Mammary epithelial cell (primary cell): ENCODE measurements at regions not wholly inside any gene's neighbourhood (a gene's known extent, or its start where the extent isn't known, plus 50 kb on each side); places are given as distances from the start of the nearest gene placed in this dataset.

Source experiments
- EZH2 ChIP-seq: IDR thresholded peaks from 2 replicates; pipeline ENCODE4 v1.6.1; 2012; ENCODE audit warnings: low read length, inconsistent platforms, borderline replicate concordance
- TF ChIP-seq, protein P1 (sequence below), 2 donors: IDR thresholded peaks in 1 of 2; conservative IDR thresholded peaks in 1 of 2; 2 replicates each; pipeline ENCODE4 v1.5.1; 2011 to 2012; ENCODE audit warnings: inconsistent platforms in 2 of 2, low read length in 2 of 2, mild to moderate bottlenecking in 2 of 2, control low read depth in 1 of 2, low read depth in 1 of 2; ENCODE audit not compliant: insufficient read depth in 1 of 2; ENCODE audit errors: extremely low read depth in 1 of 2

GRCh38 chr12:124496584-124496983, 70.8 kb downstream of the NCOR2 start:
- TF ChIP-seq, protein P1, sequence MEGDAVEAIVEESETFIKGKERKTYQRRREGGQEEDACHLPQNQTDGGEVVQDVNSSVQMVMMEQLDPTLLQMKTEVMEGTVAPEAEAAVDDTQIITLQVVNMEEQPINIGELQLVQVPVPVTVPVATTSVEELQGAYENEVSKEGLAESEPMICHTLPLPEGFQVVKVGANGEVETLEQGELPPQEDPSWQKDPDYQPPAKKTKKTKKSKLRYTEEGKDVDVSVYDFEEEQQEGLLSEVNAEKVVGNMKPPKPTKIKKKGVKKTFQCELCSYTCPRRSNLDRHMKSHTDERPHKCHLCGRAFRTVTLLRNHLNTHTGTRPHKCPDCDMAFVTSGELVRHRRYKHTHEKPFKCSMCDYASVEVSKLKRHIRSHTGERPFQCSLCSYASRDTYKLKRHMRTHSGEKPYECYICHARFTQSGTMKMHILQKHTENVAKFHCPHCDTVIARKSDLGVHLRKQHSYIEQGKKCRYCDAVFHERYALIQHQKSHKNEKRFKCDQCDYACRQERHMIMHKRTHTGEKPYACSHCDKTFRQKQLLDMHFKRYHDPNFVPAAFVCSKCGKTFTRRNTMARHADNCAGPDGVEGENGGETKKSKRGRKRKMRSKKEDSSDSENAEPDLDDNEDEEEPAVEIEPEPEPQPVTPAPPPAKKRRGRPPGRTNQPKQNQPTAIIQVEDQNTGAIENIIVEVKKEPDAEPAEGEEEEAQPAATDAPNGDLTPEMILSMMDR (conservative IDR thresholded peaks at IDR 0.05 in 1 of 2, IDR thresholded peaks at IDR 0.05 in 1 of 2; ENCODE audit: extremely low read depth in 1 of 2, insufficient read depth in 1 of 2, low read depth in 1 of 2, low read length in 2 of 2): no peak
- TF ChIP-seq EZH2: no peak
